ENCODE measurements at regions not wholly inside any gene's neighbourhood (a gene's known extent, or its start where the extent isn't known, plus 50 kb on each side); places are given as distances from the start of the nearest gene placed in this dataset.

GRCh38 chr6:164757451-164757850 is 552.0 kb downstream of the C6orf118 start:
- H4K20me1 ChIP-seq (ENCODE audit: insufficient read depth, low read length): no peaks in the 10 kb centered on the region
- Mint-ChIP-seq H3K27me3 (ENCODE audit: low read depth, unreplicated experiment) (no peaks in the 10 kb centered on the region), H3K27ac (ENCODE audit: unreplicated experiment) (no peak overlapping the region), H3K36me3 (ENCODE audit: low read depth, unreplicated experiment) (no peaks in the 10 kb centered on the region), H3K4me1 (ENCODE audit: low read depth, unreplicated experiment) (peaks cover 25% of the 10 kb centered on the region), H3K9me3 (ENCODE audit: unreplicated experiment) (peaks cover 3% of the 10 kb centered on the region), H3K4me3 (ENCODE audit: unreplicated experiment) (no peak overlapping the region)
- no peaks in the 10 kb centered on the region for H3K27me3 ChIP-seq (ENCODE audit: insufficient read depth, low read length)
- TF ChIP-seq CTCF (IDR thresholded peaks at IDR 0.05; ENCODE audit: insufficient read depth, low read depth, low read length) (no peak), EZH2 (IDR thresholded peaks at IDR 0.05; ENCODE audit: insufficient read depth, low read length) (no peak)
- H3K9ac ChIP-seq (ENCODE audit: low read length): no peak overlapping the region
- no peak overlapping the region for H3K4me3 ChIP-seq (ENCODE audit: insufficient read depth, low read depth, low read length)
- FAIRE-seq: no peak
- no peaks in the 10 kb centered on the region for H3K4me1 ChIP-seq (ENCODE audit: insufficient read depth, low read length)
- H3K9me3 ChIP-seq (ENCODE audit: insufficient read depth, low read depth, low read length): no peaks in the 10 kb centered on the region
- no peak overlapping the region for H2AFZ ChIP-seq (ENCODE audit: low read depth, low read length)
- no peak overlapping the region for H3K4me2 ChIP-seq (ENCODE audit: low read length)
- no peak for DNase-seq (ENCODE audit: low read depth)
- no peak overlapping the region for H3K27ac ChIP-seq (ENCODE audit: low read depth, low read length)
- H3K79me2 ChIP-seq (ENCODE audit: insufficient read depth, low read length): no peaks in the 10 kb centered on the region
- H3K36me3 ChIP-seq (ENCODE audit: insufficient read depth, low read length): no peaks in the 10 kb centered on the region

GRCh38 chr6:164756723-164757122 is 552.7 kb downstream of the C6orf118 start:
- Histone ChIP-seq H3K9me3 (ENCODE audit: insufficient read depth, low read depth, low read length) (no peaks in the 10 kb centered on the region), H3K4me3 (ENCODE audit: insufficient read depth, low read depth, low read length) (no peak overlapping the region), H2AFZ (ENCODE audit: low read depth, low read length) (no peak overlapping the region), H4K20me1 (ENCODE audit: insufficient read depth, low read length) (no peaks in the 10 kb centered on the region), H3K79me2 (ENCODE audit: insufficient read depth, low read length) (no peaks in the 10 kb centered on the region), H3K4me2 (ENCODE audit: low read length) (no peak overlapping the region), H3K27ac (ENCODE audit: low read depth, low read length) (no peak overlapping the region), H3K9ac (ENCODE audit: low read length) (no peak overlapping the region), H3K36me3 (ENCODE audit: insufficient read depth, low read length) (no peaks in the 10 kb centered on the region), H3K4me1 (ENCODE audit: insufficient read depth, low read length) (no peaks in the 10 kb centered on the region), H3K27me3 (ENCODE audit: insufficient read depth, low read length) (no peaks in the 10 kb centered on the region)
- TF ChIP-seq EZH2 (IDR thresholded peaks at IDR 0.05; ENCODE audit: insufficient read depth, low read length) (no peak), CTCF (IDR thresholded peaks at IDR 0.05; ENCODE audit: insufficient read depth, low read depth, low read length) (no peak)
- H3K4me1 Mint-ChIP-seq (ENCODE audit: low read depth, unreplicated experiment): peaks cover 21% of the 10 kb centered on the region
- no peak overlapping the region for H3K27ac Mint-ChIP-seq (ENCODE audit: unreplicated experiment)
- DNase-seq (ENCODE audit: low read depth): no peak
- no peaks in the 10 kb centered on the region for H3K9me3 Mint-ChIP-seq (ENCODE audit: unreplicated experiment)
- FAIRE-seq: no peak
- no peak overlapping the region for H3K4me3 Mint-ChIP-seq (ENCODE audit: unreplicated experiment)
- H3K36me3 Mint-ChIP-seq (ENCODE audit: low read depth, unreplicated experiment): no peaks in the 10 kb centered on the region
- H3K27me3 Mint-ChIP-seq (ENCODE audit: low read depth, unreplicated experiment): no peaks in the 10 kb centered on the region

- peak; percentile 78 for DNase-seq (ENCODE audit: low read depth)
- H3K27ac Mint-ChIP-seq (ENCODE audit: unreplicated experiment): no peak overlapping the region
- Histone ChIP-seq H3K79me2 (ENCODE audit: insufficient read depth, low read length) (no peaks in the 10 kb centered on the region), H2AFZ (ENCODE audit: low read depth, low read length) (no peak overlapping the region), H3K36me3 (ENCODE audit: insufficient read depth, low read length) (no peaks in the 10 kb centered on the region), H3K27ac (ENCODE audit: low read depth, low read length) (no peak overlapping the region), H3K4me1 (ENCODE audit: insufficient read depth, low read length) (no peaks in the 10 kb centered on the region), H3K9me3 (ENCODE audit: insufficient read depth, low read depth, low read length) (no peaks in the 10 kb centered on the region), H3K4me3 (ENCODE audit: insufficient read depth, low read depth, low read length) (no peak overlapping the region), H4K20me1 (ENCODE audit: insufficient read depth, low read length) (no peaks in the 10 kb centered on the region), H3K27me3 (ENCODE audit: insufficient read depth, low read length) (no peaks in the 10 kb centered on the region), H3K4me2 (ENCODE audit: low read length) (no peak overlapping the region), H3K9ac (ENCODE audit: low read length) (no peak overlapping the region)
- FAIRE-seq: no peak
- TF ChIP-seq EZH2 (IDR thresholded peaks at IDR 0.05; ENCODE audit: insufficient read depth, low read length) (no peak), CTCF (IDR thresholded peaks at IDR 0.05; ENCODE audit: insufficient read depth, low read depth, low read length) (no peak)
- H3K27me3 Mint-ChIP-seq (ENCODE audit: low read depth, unreplicated experiment): no peaks in the 10 kb centered on the region
- H3K4me3 Mint-ChIP-seq (ENCODE audit: unreplicated experiment): no peak overlapping the region
- no peaks in the 10 kb centered on the region for H3K9me3 Mint-ChIP-seq (ENCODE audit: unreplicated experiment)
- peaks cover 21% of the 10 kb centered on the region for H3K4me1 Mint-ChIP-seq (ENCODE audit: low read depth, unreplicated experiment)
- H3K36me3 Mint-ChIP-seq (ENCODE audit: low read depth, unreplicated experiment): no peaks in the 10 kb centered on the region
Observed at GRCh38 chr6:164756142-164756541, 553.3 kb downstream of the C6orf118 start.
